Spleen (tissue), 11 donors: ENCODE measurements at regions not wholly inside any gene's neighbourhood (a gene's known extent, or its start where the extent isn't known, plus 50 kb on each side); places are given as distances from the start of the nearest gene placed in this dataset.

Experiments used
- DNase-seq: peaks from one replicate; pipeline ENCODE4 v3.0.0-alpha.2; 2020
- H3K27ac ChIP-seq, 8 donors: fragments of 200-600 bp; sonication (generic) in 7 of 8; 1 replicate in 4 of 8; 2 replicates in 4 of 8; pipeline versions ENCODE4 v1.5.0 to v1.8.0; 2016 to 2021; ENCODE audit warnings: inconsistent platforms in 4 of 8, mild to moderate bottlenecking in 4 of 8, moderate library complexity in 1 of 8
- H3K27me3 ChIP-seq, 7 donors: fragments of 200-600 bp; sonication (generic) in 6 of 7; replicated peaks in 1 of 7; 1 replicate in 4 of 7; 2 replicates in 3 of 7; pipeline versions ENCODE4 v1.5.0 to v1.8.0; 2016 to 2021; ENCODE audit warnings: inconsistent platforms in 3 of 7, mild to moderate bottlenecking in 1 of 7
- H3K36me3 ChIP-seq, 6 donors: fragments of 200-600 bp; sonication (generic) in 5 of 6; 1 replicate in 4 of 6; 2 replicates in 2 of 6; pipeline versions ENCODE4 v1.5.0 to v1.8.0; 2016 to 2021; ENCODE audit warnings: inconsistent platforms in 2 of 6
- H3K4me1 ChIP-seq, 6 donors: fragments of 200-600 bp; sonication (generic) in 5 of 6; 1 replicate in 3 of 6; 2 replicates in 3 of 6; pipeline versions ENCODE4 v1.5.0 to v1.8.0; 2016 to 2021; ENCODE audit warnings: inconsistent platforms in 3 of 6
- H3K4me3 ChIP-seq, 8 donors: fragments of 200-600 bp; sonication (generic) in 7 of 8; 1 replicate in 4 of 8; 2 replicates in 4 of 8; pipeline versions ENCODE4 v1.5.0 to v1.8.0; 2016 to 2021; ENCODE audit warnings: inconsistent platforms in 4 of 8, mild to moderate bottlenecking in 4 of 8, moderate library complexity in 2 of 8
- H3K9me3 ChIP-seq, 8 donors: fragments of 200-600 bp; sonication (generic) in 7 of 8; 1 replicate in 4 of 8; 2 replicates in 4 of 8; pipeline versions ENCODE4 v1.5.0 to v1.8.0; 2016 to 2021; ENCODE audit warnings: inconsistent platforms in 4 of 8
- POLR2A ChIP-seq, 3 donors: fragments of 450-650 bp; IDR thresholded peaks; one replicate each; pipeline ENCODE4 v1.5.1; 2017; ENCODE audit warnings: antibody characterized with exemption in 3 of 3, mild to moderate bottlenecking in 1 of 3
- POLR2AphosphoS5 ChIP-seq, 3 donors: sonication (generic); formaldehyde crosslinking; IDR thresholded peaks; one replicate each; pipeline ENCODE4 v1.5.1; 2017; ENCODE audit warnings: antibody characterized with exemption in 3 of 3
- WGBS, 5 donors: extraction: QIAGEN DNeasy Blood & Tissue Kit in 3 of 5; methylation state at CpG; one replicate each; pipeline versions ENCODE4 v1.1.5 to v1.1.7; 2013 to 2018; 5-methylcytosine and 5-hydroxymethylcytosine counted together
- intact Hi-C: fragments of 100-400 bp; cut with DNase I; formaldehyde crosslinking; loops from one replicate; pipeline ENCODE4 v1.15.0; 2023; ENCODE audit warnings: low total_unique reads
- TF ChIP-seq, protein P1 (sequence below), 11 experiments: fragments of 200-600 bp in 7 of 11; fragments of 450-650 bp in 4 of 11; sonication (generic) in 4 of 11; IDR thresholded peaks in 8 of 11; conservative IDR thresholded peaks in 3 of 11; 1 replicate in 7 of 11; 2 replicates in 4 of 11; pipeline versions ENCODE4 v1.4.0 to v1.8.0; 2016 to 2021; ENCODE audit warnings: antibody characterized with exemption in 11 of 11, inconsistent platforms in 4 of 11, mild to moderate bottlenecking in 1 of 11
- donor health status: healthy with polysubstance abuse.
- donor health status: DM: no; HTN: no; CAD: no; lungs with moderate emphysema.
- donor health status: DM: no; HTN: no; CAD: no.
- donor health status: Bipolar disorder and iron deficiency.
- donor health status: healthy.
- donor health status: DM: no; HTN: no; CAD: no.
- donor health status: DM: yes; HTN: yes; CAD: no.

DNA sequence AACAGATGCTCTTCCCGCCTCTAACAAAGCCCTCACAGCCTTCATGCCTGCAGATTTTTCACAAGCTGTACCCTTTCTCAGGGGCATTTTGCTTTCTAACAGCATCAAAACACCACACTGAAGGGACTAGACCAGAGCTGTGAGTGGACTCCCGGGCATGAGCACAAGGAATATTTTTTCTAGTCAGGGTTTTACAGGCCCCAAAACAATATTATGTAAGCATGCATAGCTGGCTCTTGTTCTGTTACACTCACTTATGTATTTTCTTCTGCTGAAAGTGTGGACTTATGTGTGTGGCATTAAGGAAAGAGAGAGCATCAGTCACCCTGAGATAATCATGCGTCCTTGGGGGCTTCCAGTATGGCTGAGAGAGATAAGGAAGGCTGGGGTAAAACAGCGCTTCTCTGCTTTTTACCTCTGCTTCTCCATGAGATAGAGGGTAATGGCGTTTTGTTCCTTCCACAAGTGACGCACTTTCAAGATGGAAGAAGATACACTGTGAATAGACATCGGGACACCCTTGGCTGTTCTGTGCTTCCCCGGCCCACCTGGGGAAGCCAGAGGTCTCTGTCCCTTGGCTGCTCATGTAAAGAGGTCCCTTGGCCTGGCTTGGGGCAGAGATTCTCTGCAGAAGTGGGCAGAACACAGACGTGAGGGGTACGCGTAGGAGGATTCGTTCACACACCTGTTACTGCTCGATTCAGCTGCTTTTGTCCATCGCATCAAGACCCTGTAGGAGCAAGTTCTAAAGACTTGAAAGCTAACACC, 266.7 kb upstream of the RAB4A start:
- Histone ChIP-seq H3K36me3 (no peaks in the 10 kb centered on the region), H3K27ac (no peak overlapping the region), H3K4me3 (no peak overlapping the region), H3K27me3 (no peaks in the 10 kb centered on the region), H3K9me3 (no peaks in the 10 kb centered on the region), H3K4me1 (peaks cover 0 to 12% (median 0%) of the 10 kb centered on the region in 6 donors)
- DNase-seq = no peak
- intact Hi-C loops = no loop called here
- WGBS, 5 donors = 85 to 95% (median 88%) methylated on average over 13 to 14 of the region's 14 CpGs
- TF ChIP-seq POLR2AphosphoS5 (IDR thresholded peaks at IDR 0.05) (no peak), POLR2A (IDR thresholded peaks at IDR 0.05) (no peak)
- TF ChIP-seq, protein P1, sequence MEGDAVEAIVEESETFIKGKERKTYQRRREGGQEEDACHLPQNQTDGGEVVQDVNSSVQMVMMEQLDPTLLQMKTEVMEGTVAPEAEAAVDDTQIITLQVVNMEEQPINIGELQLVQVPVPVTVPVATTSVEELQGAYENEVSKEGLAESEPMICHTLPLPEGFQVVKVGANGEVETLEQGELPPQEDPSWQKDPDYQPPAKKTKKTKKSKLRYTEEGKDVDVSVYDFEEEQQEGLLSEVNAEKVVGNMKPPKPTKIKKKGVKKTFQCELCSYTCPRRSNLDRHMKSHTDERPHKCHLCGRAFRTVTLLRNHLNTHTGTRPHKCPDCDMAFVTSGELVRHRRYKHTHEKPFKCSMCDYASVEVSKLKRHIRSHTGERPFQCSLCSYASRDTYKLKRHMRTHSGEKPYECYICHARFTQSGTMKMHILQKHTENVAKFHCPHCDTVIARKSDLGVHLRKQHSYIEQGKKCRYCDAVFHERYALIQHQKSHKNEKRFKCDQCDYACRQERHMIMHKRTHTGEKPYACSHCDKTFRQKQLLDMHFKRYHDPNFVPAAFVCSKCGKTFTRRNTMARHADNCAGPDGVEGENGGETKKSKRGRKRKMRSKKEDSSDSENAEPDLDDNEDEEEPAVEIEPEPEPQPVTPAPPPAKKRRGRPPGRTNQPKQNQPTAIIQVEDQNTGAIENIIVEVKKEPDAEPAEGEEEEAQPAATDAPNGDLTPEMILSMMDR (IDR thresholded peaks at IDR 0.05 in 8 of 11, conservative IDR thresholded peaks at IDR 0.05 in 3 of 11) = no peak

DNA sequence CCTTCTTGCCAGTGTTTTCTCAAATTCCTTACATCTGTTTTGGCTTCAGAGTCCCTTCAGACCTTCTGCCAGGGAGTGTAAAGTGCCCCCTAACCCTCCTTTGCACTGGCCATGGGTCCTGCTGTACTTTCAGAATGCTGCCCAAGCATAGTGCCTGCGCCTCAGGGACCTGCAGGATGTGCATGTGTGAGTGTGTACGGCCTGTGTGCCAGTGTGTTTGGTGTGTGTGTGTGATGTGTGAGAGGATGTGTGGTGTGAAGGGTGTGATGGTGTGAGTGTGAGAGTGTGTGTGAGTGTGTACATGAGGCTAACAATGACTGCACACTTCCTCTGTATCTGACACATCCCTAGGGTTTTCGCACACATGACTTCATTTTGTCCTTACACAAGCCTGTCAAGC, 265.8 kb upstream of the RAB4A start:
- H3K9me3 ChIP-seq = no peaks in the 10 kb centered on the region
- DNase-seq = no peak
- 88 to 94% (median 91%) methylated on average over 3 of the region's 3 CpGs for WGBS, 5 donors
- H3K36me3 ChIP-seq = no peaks in the 10 kb centered on the region
- intact Hi-C loops = no loop called here
- H3K27ac ChIP-seq = no peak overlapping the region
- H3K4me1 ChIP-seq = peaks cover 0 to 12% (median 0%) of the 10 kb centered on the region in 6 donors
- H3K4me3 ChIP-seq = no peak overlapping the region
- no peaks in the 10 kb centered on the region for H3K27me3 ChIP-seq
- TF ChIP-seq POLR2AphosphoS5 (IDR thresholded peaks at IDR 0.05) = no peak
- no peak for TF ChIP-seq POLR2A (IDR thresholded peaks at IDR 0.05)

DNA sequence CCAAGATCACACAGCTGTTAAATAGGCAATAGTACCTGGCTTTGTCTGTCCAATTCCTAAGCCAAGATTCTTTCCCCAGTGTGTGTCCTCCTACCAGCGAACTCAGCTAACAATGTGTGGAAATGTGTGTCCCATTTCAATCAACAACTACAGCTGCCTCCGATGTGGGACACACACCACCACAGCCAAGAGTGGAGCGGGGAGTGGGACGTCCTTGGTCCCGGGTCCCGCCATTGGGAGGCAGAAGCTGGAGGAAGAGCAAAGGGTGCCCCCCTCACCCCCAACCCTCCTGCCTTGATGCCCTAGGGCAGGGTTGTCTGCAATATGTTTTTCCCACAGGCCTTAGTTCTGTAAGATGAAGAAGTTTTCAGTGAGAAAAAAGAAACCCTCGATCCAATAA, 265.4 kb upstream of the RAB4A start:
- Histone ChIP-seq H3K4me3 (no peak overlapping the region), H3K27ac (no peak overlapping the region), H3K9me3 (no peaks in the 10 kb centered on the region), H3K4me1 (peaks cover 0 to 12% (median 0%) of the 10 kb centered on the region in 6 donors), H3K27me3 (no peaks in the 10 kb centered on the region), H3K36me3 (no peaks in the 10 kb centered on the region)
- intact Hi-C loops = no loop called here
- no peak for DNase-seq
- WGBS, 5 donors = 94 to 96% (median 94%) methylated on average over 7 of the region's 7 CpGs
- TF ChIP-seq POLR2A (IDR thresholded peaks at IDR 0.05) = no peak
- TF ChIP-seq, protein P1 (IDR thresholded peaks at IDR 0.05 in 8 of 11, conservative IDR thresholded peaks at IDR 0.05 in 3 of 11) = no peak
- TF ChIP-seq POLR2AphosphoS5 (IDR thresholded peaks at IDR 0.05) = no peak

DNA sequence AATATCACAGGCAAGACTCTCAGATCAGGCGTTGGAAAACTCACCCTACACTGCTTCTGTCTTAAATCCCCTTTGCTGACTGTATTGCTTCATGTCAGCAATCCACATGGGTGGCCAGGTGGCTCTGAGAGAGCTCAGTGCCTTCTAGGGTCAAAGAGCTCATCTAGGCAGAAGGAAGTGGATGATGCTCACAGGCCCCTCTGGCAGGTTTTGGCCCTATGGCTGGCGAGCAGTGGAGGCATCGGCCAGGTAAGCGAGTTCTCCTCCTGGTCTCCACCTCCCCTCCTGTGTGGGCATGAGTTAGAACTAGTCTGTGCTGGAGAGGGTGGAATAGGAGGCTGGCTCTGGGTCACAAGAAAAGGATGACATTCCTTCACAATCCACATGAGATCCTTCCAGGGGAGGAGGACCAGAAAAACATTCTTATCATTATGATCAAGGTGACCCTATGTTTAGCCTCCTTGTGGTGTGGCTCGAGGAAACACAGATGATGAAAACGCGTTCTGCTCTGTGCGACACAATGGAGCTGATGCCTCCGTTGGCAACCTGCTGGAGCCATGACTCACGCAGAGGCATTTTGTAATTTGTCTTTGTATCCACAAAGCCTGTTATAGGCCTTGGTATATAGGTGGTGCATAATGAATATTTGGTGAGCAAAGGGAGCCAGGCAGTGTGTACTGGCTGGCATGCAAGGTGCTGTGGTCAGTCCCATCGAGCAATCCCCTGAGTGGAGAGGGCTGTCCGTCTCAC, 264.6 kb upstream of the RAB4A start:
- Histone ChIP-seq H3K9me3 (no peaks in the 10 kb centered on the region), H3K27ac (no peak overlapping the region), H3K27me3 (no peaks in the 10 kb centered on the region), H3K36me3 (no peaks in the 10 kb centered on the region), H3K4me1 (peaks cover 0 to 12% (median 0%) of the 10 kb centered on the region in 6 donors), H3K4me3 (no peak overlapping the region)
- no peak for DNase-seq
- WGBS, 5 donors = 83 to 94% (median 90%) methylated on average over 12 of the region's 12 CpGs
- TF ChIP-seq POLR2A (IDR thresholded peaks at IDR 0.05) (no peak), POLR2AphosphoS5 (IDR thresholded peaks at IDR 0.05) (no peak)
- TF ChIP-seq, protein P1 (IDR thresholded peaks at IDR 0.05 in 8 of 11, conservative IDR thresholded peaks at IDR 0.05 in 3 of 11) = no peak
- intact Hi-C loops = no loop called here
